Fibroblast of the aortic adventitia (primary cell): ENCODE measurements at regions not wholly inside any gene's neighbourhood (a gene's known extent, or its start where the extent isn't known, plus 50 kb on each side); places are given as distances from the start of the nearest gene placed in this dataset.

Experiments
- DNase-seq: peaks from one replicate; pipeline ENCODE4 v3.0.0-alpha.2; 2010; ENCODE audit warnings: low read depth
- H3K4me3 ChIP-seq: 2 replicates; pipeline ENCODE4 v1.5.1; 2011; ENCODE audit warnings: low read depth, mild to moderate bottlenecking, control low read depth, low read length, moderate library complexity
- CTCF ChIP-seq: IDR thresholded peaks from 2 replicates; pipeline ENCODE4 v1.5.1; 2011; ENCODE audit warnings: mild to moderate bottlenecking, low read length, control low read depth, inconsistent platforms; ENCODE audit not compliant: insufficient read depth

DNA sequence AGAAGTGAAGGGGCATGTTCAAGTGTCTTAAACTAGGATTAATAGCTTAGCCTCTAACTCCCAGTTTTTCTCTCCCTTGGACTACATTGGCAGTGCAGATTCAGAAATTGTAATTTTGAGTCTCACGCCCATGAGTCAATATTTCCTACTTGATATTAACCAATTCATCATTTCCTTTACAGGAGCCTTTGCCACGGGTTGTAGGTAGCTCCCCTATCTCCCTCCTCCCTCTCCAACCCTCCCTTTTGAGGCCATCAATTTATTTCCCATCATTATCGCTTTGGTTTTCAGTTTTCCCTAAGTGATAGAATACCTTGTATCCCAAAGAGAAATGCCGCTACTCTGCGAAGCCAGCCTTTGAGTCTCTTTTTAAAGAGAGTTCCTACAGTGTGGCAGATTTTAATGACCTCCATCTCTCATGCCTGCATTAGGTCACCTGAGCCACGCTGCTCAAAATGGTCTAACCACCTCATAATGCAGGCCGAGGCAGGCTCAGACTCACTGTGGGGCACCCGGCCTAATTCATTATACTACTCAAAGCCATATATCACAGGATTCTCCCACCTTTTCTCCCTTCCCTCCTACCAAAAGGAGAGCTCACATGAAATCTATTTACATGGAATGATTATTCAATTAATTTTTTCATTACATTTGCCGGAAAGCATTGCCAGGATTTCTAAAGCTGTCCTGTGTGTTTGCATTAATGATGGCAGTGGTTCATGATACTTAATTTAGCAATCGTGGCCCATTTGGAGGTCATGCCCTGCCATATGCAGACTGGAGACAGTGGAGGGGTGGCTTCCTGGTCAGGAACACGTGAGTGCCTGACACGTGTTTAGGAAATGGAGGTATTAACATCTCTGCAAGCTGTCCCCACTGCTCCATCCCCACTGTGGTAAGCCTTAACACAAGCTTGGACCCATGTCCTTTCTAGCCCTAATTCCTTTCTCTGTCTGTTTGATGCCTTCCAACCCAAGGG is 448.2 kb upstream of the AUTS2 start:
- TF ChIP-seq CTCF: no peak
- DNase-seq: no peak
- H3K4me3 ChIP-seq: no peak overlapping the region

DNA sequence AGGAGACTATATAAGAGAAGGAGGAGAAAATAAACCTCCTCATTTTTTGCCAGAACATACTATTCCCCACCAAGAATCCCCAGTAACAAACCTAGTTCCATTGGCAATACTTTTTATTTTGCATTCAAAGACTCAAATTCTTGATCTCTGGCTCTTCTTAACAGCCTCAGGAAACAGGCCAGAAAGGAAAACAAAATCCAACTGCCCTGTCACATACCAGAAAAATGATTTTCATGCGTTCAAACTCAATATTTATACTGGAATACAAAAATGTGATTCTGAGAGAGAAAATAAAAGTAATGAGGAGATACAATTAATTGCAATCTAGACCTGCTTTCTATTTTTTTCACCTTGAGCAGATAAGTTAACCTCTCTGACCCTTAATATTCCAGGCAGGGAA is 435.9 kb upstream of the AUTS2 start:
- TF ChIP-seq CTCF: no peak
- no peak for DNase-seq
- H3K4me3 ChIP-seq: no peak overlapping the region

DNA sequence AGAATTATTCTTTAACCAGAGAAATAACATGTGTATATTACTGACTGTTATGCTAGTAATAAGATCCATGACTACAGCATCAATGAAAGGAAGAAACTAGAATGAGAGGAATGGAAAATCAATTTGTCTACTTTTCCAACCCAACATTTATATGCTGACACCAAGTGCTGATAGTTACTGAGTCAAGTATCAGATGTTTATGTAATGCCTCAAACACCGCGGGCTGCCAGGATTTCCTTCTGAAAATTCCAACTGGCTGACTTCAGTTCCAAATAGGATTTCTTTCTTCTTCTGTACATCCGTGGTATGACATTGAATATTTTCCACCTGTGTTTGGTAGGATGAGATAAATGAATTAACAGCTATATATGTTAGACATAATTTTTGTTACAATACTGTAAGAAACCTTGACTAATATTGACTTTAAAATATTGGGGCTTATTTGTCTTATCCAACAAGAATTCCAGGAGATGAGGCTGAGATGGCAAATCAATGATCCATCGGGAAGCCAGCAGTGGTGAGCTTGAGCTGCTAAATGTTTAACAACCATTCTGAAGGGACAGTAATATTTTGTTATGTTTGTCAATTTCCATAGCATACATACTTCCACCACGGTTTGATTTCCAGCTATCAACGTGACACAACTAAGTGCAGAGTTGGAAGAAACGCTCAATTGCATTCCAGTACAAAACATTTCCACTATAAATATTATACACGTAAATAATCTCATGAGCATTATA is 435.2 kb upstream of the AUTS2 start:
- no peak for TF ChIP-seq CTCF
- H3K4me3 ChIP-seq: no peak overlapping the region
- DNase-seq: peak; percentile 3

DNA sequence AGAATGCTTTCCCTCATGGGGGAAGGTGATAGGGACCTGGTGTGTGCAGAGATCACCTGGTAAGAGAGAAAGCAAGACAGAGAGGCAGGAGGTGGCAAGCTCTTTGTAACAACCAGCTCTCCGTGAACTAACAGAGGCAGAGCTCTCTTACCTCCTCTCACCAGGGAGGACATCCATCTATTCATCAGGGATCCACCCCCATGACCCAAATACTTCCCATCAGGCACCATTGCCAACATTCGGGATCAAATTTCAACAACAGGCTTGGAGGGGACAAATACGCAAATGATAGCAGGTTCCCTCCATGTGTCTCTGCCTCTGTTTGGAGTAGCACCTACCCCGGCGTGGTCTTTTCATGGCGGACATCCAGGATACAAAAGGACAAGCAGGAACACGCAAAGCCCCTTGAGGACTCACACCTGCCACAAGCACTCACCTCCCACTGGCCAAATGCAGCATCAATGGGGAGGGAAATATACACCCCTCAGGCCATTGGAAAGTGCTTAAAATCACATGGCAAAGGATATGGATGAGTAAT is 431.2 kb upstream of the AUTS2 start:
- no peak overlapping the region for H3K4me3 ChIP-seq
- no peak for DNase-seq
- no peak for TF ChIP-seq CTCF

GRCh38 chr7:69169386-69169785 is 428.9 kb upstream of the AUTS2 start:
- TF ChIP-seq CTCF: no peak
- H3K4me3 ChIP-seq: no peak overlapping the region
- DNase-seq: no peak

DNA sequence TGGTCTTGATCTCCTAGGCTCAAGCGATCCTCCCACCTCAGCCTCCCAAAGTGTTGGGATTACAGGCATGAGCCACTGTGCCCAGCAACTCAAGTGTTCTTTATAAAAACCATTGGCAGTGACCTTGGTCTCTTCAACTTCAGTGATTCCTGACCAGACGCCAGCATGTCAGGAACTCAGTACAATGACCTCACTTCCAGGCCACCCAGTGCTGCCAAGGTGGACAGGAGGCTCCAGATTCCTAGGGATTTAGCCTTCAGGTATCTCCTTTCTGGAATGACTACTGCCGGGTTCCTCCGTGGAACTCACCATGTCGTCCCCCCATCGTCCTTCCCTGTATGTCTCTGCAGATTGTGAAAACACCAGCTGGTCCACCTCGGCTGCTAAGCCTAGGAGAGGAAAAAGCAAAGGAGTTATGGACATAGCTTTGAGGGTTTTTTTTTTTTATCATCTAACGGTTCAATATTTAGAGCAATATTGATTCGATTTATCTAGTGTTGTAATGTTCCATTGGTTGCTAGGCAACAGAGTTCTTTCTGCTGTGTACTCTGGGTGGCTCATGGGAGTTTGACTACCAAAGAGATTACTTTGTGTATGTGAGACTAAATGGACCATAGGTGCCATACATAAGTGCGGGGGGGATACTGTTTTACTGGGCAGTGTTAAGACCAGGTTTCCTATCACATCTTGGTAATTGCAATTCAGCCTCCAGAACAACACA is 425.8 kb upstream of the AUTS2 start:
- no peak for TF ChIP-seq CTCF
- H3K4me3 ChIP-seq: no peak overlapping the region
- no peak for DNase-seq
